HG03175 (cell line): ENCODE measurements at regions not wholly inside any gene's neighbourhood (a gene's known extent, or its start where the extent isn't known, plus 50 kb on each side); places are given as distances from the start of the nearest gene placed in this dataset.

ENCODE experiments used
- ATAC-seq: cut with Tn5 transposase; IDR thresholded peaks from one replicate; pipeline ENCODE4 v1.9.1; 2021; ENCODE audit warnings: mild to moderate bottlenecking, moderate library complexity; ENCODE audit not compliant: unreplicated experiment

DNA sequence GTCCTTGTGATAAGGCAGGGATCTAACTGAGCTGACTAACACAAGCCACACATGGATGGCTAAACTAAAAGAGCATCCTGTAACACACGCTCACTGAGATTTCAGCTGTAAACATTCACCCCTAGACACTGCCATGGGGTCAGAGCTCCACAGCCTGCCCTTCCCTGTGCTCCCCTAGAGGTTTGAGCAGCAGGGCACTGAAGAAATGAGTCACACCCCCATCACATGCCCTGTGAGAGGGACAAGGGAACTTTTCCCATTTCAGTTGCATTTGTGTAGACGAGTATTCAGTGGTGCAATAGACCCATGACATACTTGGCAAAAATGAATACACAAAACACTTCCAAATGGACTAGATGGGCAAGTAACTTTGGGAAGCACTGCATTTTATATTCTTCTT lies 402.4 kb upstream of the LRRTM1 start:
- ATAC-seq, result no peak

DNA sequence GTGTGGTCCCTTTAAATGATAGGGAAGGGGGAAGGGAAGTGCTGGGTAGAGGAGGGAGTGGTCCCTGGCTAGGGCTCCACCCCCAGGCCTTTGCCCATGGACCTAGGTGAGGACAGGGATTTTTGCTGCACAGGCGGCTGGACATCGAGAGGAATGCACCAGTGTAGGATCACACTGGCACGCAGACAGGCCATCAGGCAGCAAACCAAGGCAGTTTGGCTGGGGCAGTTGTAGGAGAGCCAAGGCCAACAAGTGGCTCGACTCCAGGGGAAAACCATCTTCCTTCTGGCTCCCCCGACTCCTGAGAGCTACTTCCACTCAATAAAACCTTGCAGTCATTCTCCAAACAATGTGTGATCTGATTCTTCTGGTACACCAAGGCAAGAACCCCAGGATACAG lies 402.0 kb upstream of the LRRTM1 start:
- ATAC-seq, result no peak

DNA sequence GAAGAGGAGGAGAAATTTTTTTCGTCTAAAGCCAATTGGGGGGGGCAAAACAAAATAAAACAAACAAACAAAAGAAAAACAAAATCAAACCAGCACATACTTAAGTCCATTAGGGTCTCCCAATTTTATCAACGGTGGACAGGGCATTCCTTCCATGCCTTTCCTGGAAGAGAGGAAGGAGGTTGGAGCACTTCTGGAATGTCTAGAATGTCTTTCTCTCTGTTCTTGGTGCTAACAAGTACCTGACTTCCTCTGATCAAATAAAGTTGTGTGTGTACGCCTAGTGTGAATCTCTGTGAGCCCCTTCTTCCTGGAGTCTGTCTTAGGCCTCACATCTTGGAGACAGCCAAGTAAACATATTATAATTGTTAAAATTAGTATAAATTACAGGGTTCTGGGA lies 399.0 kb upstream of the LRRTM1 start:
- ATAC-seq, result no peak

DNA sequence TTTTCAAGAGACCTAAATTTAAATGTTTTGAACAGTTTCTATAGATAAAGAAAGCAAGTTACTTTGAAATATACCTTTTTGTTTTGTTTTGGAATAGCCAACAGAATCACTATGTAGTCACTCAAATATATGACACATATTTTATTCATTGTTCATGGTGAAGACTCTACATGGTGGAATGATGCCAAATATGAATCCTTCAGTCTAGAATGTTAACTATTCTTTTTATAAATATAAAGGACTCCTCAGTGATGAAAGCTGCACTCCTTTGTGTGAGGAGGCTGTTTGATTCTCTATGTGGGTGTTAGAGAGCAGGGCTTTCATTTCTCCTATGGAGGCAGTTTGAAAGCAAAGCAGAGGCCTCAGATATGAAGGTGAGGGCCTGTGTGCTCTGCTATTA lies 396.4 kb upstream of the LRRTM1 start:
- ATAC-seq, result no peak
